ENCODE measurements at regions not wholly inside any gene's neighbourhood (a gene's known extent, or its start where the extent isn't known, plus 50 kb on each side); places are given as distances from the start of the nearest gene placed in this dataset.

- TF ChIP-seq CTCF (IDR thresholded peaks at IDR 0.05) = no peak
- TF ChIP-seq POLR2A (IDR thresholded peaks at IDR 0.05) = no peak
Measured at GRCh38 chr3:115498421-115498820, 124.9 kb upstream of the GAP43 start.

Measured in heart left ventricle (tissue), 13 donors.